Neural cell (in vitro differentiated cells): ENCODE measurements at regions not wholly inside any gene's neighbourhood (a gene's known extent, or its start where the extent isn't known, plus 50 kb on each side); places are given as distances from the start of the nearest gene placed in this dataset.

Experiments
- H2AFZ ChIP-seq: fragments of 200-600, 300-800 bp; sonication (generic), shearing (Covaris generic); 2 replicates; pipeline ENCODE4 v1.6.0; 2014; ENCODE audit warnings: low read depth, mild to moderate bottlenecking, antibody characterized with exemption, low read length, moderate library complexity
- H3F3A ChIP-seq: fragments of 200-600 bp; shearing (Covaris generic); 2 replicates; pipeline ENCODE4 v1.6.1; 2016; ENCODE audit warnings: mild to moderate bottlenecking, moderate library complexity, mixed read lengths, antibody characterized with exemption, low read length; ENCODE audit not compliant: insufficient read depth, poor library complexity, severe bottlenecking
- H3K27ac ChIP-seq: fragments of 200-600, 300-800 bp; sonication (generic), shearing (Covaris generic); 2 replicates; pipeline ENCODE4 v1.5.1; 2014; ENCODE audit warnings: mild to moderate bottlenecking, low read length, moderate library complexity
- H3K27me3 ChIP-seq: fragments of 300-800, 200-600 bp; sonication (generic), shearing (Covaris generic); 2 replicates; pipeline ENCODE4 v1.6.0; 2014; ENCODE audit warnings: mild to moderate bottlenecking, low read depth, low read length, moderate library complexity; ENCODE audit not compliant: insufficient read depth
- H3K36me3 ChIP-seq: fragments of 300-800, 200-600 bp; sonication (generic), shearing (Covaris generic); 2 replicates; pipeline ENCODE4 v1.5.1; 2014; ENCODE audit warnings: mild to moderate bottlenecking, antibody characterized with exemption, low read length, moderate library complexity; ENCODE audit not compliant: insufficient read depth
- H3K4me2 ChIP-seq: fragments of 300-800, 200-600 bp; sonication (generic), shearing (Covaris generic); 2 replicates; pipeline ENCODE4 v1.6.0; 2014; ENCODE audit warnings: mild to moderate bottlenecking, low read length
- H3K4me3 ChIP-seq: fragments of 300-800, 200-600 bp; sonication (generic), shearing (Covaris generic); 2 replicates; pipeline ENCODE4 v1.5.1; 2014; ENCODE audit warnings: mild to moderate bottlenecking, low read length, moderate library complexity
- H3K79me2 ChIP-seq: fragments of 200-600 bp; shearing (Covaris generic); replicated peaks from 2 replicates; pipeline ENCODE4 v1.6.0; 2014; ENCODE audit warnings: mild to moderate bottlenecking, low read length, moderate library complexity; ENCODE audit not compliant: insufficient read depth
- H3K9ac ChIP-seq: fragments of 300-800, 200-600 bp; sonication (generic), shearing (Covaris generic); 2 replicates; pipeline ENCODE4 v1.6.1; 2016; ENCODE audit warnings: mild to moderate bottlenecking, low read length, mixed read lengths
- H3K9me2 ChIP-seq: fragments of 200-600 bp; shearing (Covaris generic); 2 replicates; pipeline ENCODE4 v1.6.1; 2016; ENCODE audit warnings: mild to moderate bottlenecking, low read length, mixed read lengths; ENCODE audit not compliant: insufficient read depth
- H3K9me3 ChIP-seq: fragments of 200-600, 300-800 bp; sonication (generic), shearing (Covaris generic); 2 replicates; pipeline ENCODE4 v1.6.1; 2016; ENCODE audit warnings: mild to moderate bottlenecking, mixed run types, low read length, moderate library complexity, mixed read lengths
- H4K20me1 ChIP-seq: fragments of 200-600 bp; shearing (Covaris generic); 2 replicates; pipeline ENCODE4 v1.6.1; 2016; ENCODE audit warnings: mild to moderate bottlenecking, mixed run types; ENCODE audit not compliant: insufficient read depth
- CTCF ChIP-seq: fragments of 450-650 bp; IDR thresholded peaks from 2 replicates; pipeline ENCODE4 v1.5.1; 2014; ENCODE audit warnings: antibody characterized with exemption, mild to moderate bottlenecking, moderate library complexity; ENCODE audit not compliant: poor library complexity, severe bottlenecking
- EP300 ChIP-seq: fragments of 450-650 bp; conservative IDR thresholded peaks from 2 replicates; pipeline ENCODE4 v1.6.1; 2014; ENCODE audit warnings: antibody characterized with exemption, mild to moderate bottlenecking, moderate library complexity; ENCODE audit not compliant: poor library complexity, severe bottlenecking
- EZH2 ChIP-seq: fragments of 200-600, 300-800 bp; shearing (Covaris generic), sonication (generic); IDR thresholded peaks from 2 replicates; pipeline ENCODE4 v1.6.1; 2014; ENCODE audit warnings: antibody characterized with exemption, low read length, borderline replicate concordance, mild to moderate bottlenecking; ENCODE audit not compliant: insufficient read depth, poor library complexity, severe bottlenecking
- MXI1 ChIP-seq: fragments of 450-650 bp; conservative IDR thresholded peaks from 2 replicates; pipeline ENCODE4 v1.6.1; 2014; ENCODE audit warnings: antibody characterized with exemption, mild to moderate bottlenecking; ENCODE audit not compliant: poor library complexity, severe bottlenecking
- POLR2AphosphoS5 ChIP-seq: IDR thresholded peaks from 2 replicates; pipeline ENCODE4 v1.6.1; 2012
- RAD21 ChIP-seq: fragments of 450-650 bp; conservative IDR thresholded peaks from 2 replicates; pipeline ENCODE4 v1.6.1; 2014; ENCODE audit warnings: antibody characterized with exemption, mild to moderate bottlenecking, moderate library complexity
- REST ChIP-seq: IDR thresholded peaks from 2 replicates; pipeline ENCODE4 v1.6.1; 2012; ENCODE audit warnings: borderline replicate concordance
- SMC3 ChIP-seq: fragments of 450-650 bp; conservative IDR thresholded peaks from 2 replicates; pipeline ENCODE4 v1.6.1; 2014; ENCODE audit warnings: antibody characterized with exemption, mild to moderate bottlenecking, moderate library complexity; ENCODE audit not compliant: poor library complexity
- TAF1 ChIP-seq: IDR thresholded peaks from 2 replicates; pipeline ENCODE4 v1.6.1; 2012; ENCODE audit warnings: low read depth

GRCh38 chr22:23504516-23504915 lies 75.6 kb downstream of the IGLL1 start:
- H3K9me2 ChIP-seq, result no peaks in the 10 kb centered on the region
- H3K36me3 ChIP-seq, result no peaks in the 10 kb centered on the region
- H3K4me2 ChIP-seq, result no peak overlapping the region
- H2AFZ ChIP-seq, result no peak overlapping the region
- no peak for TF ChIP-seq RAD21
- no peak overlapping the region for H3K27ac ChIP-seq
- no peak overlapping the region for H3K4me3 ChIP-seq
- no peaks in the 10 kb centered on the region for H3F3A ChIP-seq
- no peaks in the 10 kb centered on the region for H4K20me1 ChIP-seq
- no peak overlapping the region for H3K9ac ChIP-seq
- H3K79me2 ChIP-seq, result no peaks in the 10 kb centered on the region
- H3K27me3 ChIP-seq, result no peaks in the 10 kb centered on the region
- H3K9me3 ChIP-seq, result no peaks in the 10 kb centered on the region

- H3K4me2 ChIP-seq, result no peak overlapping the region
Measured at GRCh38 chr22:23503736-23504440, 76.2 kb downstream of the IGLL1 start.

GRCh38 chr22:23503142-23503541 lies 76.9 kb downstream of the IGLL1 start:
- Histone ChIP-seq H3K79me2 (no peaks in the 10 kb centered on the region), H3F3A (no peaks in the 10 kb centered on the region), H3K36me3 (no peaks in the 10 kb centered on the region), H3K9ac (no peak overlapping the region), H3K9me3 (no peaks in the 10 kb centered on the region), H3K27ac (no peak overlapping the region), H3K9me2 (no peaks in the 10 kb centered on the region), H2AFZ (no peak overlapping the region), H4K20me1 (no peaks in the 10 kb centered on the region), H3K27me3 (no peaks in the 10 kb centered on the region), H3K4me2 (no peak overlapping the region), H3K4me3 (no peak overlapping the region)
- TF ChIP-seq RAD21, result no peak
- TF ChIP-seq POLR2AphosphoS5, result no peak
- no peak for TF ChIP-seq CTCF
- TF ChIP-seq REST, result no peak
- no peak for TF ChIP-seq EZH2
- no peak for TF ChIP-seq EP300
- no peak for TF ChIP-seq TAF1
- no peak for TF ChIP-seq SMC3
- TF ChIP-seq MXI1, result no peak

More at GRCh38 chr22:23503736-23504440, 76.2 kb downstream of the IGLL1 start:
- Histone ChIP-seq H3K9me3 (no peaks in the 10 kb centered on the region), H3K9me2 (no peaks in the 10 kb centered on the region), H3K4me3 (no peak overlapping the region), H3F3A (no peaks in the 10 kb centered on the region), H3K9ac (no peak overlapping the region), H4K20me1 (no peaks in the 10 kb centered on the region), H3K27ac (no peak overlapping the region), H3K27me3 (no peaks in the 10 kb centered on the region), H2AFZ (no peak overlapping the region), H3K36me3 (no peaks in the 10 kb centered on the region), H3K79me2 (no peaks in the 10 kb centered on the region)
- TF ChIP-seq POLR2AphosphoS5, result no peak
- TF ChIP-seq MXI1, result no peak
- TF ChIP-seq SMC3, result no peak
- no peak for TF ChIP-seq RAD21
